GM18907 (cell line): ENCODE measurements at regions not wholly inside any gene's neighbourhood (a gene's known extent, or its start where the extent isn't known, plus 50 kb on each side); places are given as distances from the start of the nearest gene placed in this dataset.
A peak's percentile ranks its signal among the peaks of the same experiment; 100 is the strongest.
"Not testable (repeated sequence)": the region's sequence is repeated elsewhere in the genome, so short reads cannot be mapped to it uniquely, and the experiment has no call there.

ENCODE experiments used
- ATAC-seq: cut with Tn5 transposase; IDR thresholded peaks from one replicate; pipeline ENCODE4 v1.9.1; 2021; ENCODE audit warnings: mild to moderate bottlenecking, moderate library complexity; ENCODE audit not compliant: unreplicated experiment

DNA sequence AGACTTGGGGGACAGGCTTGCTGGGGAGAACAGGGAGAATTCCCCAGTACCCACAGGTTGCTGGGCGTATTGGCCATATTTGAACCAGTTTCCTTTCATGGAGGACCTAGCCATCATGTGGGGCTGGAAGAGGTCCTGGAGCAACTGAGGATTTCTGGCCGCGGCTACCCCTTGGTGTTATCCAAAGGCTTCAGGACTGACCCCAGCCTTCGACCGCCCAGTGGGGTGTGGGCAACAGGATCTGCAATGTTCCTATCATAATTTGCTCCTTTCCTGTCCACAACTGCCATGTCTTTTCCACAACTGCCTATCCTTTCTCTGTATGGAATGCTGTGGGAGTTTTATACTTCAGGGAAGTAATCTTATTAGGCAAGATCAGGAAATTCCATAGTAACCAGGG lies 1053.6 kb upstream of the SLC39A10 start:
- ATAC-seq, result no peak

DNA sequence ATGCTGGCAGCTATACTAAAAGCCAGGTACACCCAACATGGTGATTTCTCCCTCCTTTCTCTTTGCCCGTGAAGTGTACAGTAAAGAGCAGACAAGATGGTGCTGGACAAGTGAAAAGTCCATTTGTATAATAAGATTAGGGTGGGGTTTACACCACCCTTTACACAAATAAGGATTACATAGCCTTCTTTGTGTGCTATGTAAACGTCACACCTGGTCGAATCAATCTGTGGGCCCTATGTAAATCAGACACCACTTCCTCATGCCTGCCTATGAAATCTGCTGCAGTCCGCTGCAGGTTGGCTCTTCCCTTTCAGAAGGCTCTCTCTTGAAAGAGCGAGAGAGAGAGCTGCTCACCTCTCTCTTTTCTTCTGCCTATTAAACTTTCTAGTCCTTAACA lies 1054.3 kb upstream of the SLC39A10 start:
- no peak for ATAC-seq

- no peak for ATAC-seq
These were observed 1065.8 kb upstream of the SLC39A10 start for GRCh38 chr2:194591192-194591591.

DNA sequence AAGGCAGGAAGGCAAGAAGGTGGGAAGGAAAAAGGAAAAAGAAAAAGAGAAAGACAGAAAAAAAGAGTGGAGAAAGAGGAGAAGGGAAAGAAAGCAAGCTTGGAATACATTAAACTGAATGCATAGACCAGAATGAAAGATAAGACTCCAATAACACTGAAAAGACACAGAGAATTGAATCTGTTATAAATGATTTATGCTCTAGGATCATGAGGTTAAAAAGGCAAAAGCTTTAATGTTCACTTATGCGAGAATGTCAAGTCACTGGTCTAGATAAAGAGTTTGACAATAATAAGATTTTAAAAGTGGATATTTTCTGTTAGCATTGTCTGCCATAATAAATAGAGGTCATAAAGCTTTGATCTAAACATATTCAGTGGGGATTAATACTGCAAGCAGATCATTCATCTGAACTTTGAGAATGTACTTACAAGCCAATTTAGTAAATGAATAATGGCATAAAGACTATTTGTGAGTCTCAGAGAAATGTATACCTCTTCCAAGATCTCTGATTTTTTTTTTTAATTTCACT lies 1069.2 kb upstream of the SLC39A10 start:
- ATAC-seq, result no peak

DNA sequence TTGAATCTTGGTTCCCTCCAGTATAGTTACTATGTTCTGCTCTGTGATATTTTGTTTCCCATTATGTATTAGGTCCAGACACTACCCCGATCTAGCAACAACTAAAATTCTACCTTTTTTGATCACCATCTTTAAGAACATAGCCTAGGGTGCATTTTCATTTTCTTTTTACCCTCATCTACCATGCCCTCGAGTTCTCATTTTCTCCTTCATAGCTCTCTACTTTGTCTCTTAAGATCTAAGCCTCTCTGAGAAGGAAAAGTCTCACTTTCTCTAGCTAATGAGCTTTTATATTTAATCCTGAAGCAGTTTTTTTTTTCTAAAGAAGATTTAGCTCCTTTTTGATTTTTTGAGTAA lies 1089.4 kb upstream of the SLC39A10 start:
- ATAC-seq, result peak; percentile 73

- ATAC-seq, result peak; percentile 98
These were observed 1089.9 kb upstream of the SLC39A10 start for GRCh38 chr2:194566907-194567660.

DNA sequence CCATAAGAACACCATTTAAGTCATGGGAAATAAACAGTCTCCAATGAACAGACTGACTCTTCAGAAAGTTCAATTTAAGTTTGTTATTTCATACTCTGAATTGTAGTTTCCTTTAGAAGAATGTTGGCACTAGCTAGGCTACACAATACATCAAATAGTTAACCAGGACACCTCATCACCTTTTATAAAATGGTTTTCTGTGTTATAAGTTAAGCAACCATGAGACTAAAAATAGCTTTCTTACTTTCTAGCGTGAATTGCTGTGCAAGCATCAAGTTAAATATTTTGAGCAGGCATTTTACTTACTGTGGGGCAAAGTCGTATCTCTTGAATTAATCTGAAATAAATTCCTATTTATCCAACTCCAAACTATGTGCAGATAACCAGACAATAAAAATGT lies 1092.6 kb upstream of the SLC39A10 start:
- no peak for ATAC-seq

DNA sequence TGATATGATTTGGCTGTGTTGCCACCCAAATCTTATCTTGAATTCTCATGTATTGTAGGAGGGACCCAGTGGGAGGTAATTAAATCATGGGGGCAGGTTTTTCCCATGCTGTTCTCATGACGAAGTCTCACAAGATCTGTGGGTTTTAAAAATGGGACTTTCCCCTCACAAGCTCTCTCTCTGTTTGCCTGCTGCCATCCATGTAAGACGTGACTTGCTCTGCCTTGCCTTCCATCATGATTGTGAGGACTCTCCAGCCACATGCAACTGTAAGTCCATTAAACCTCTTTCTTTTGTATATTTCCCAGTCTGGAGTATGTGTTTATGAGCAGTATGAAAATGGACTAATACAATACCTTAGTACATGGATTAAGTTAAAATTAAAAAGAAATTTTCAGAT lies 1094.7 kb upstream of the SLC39A10 start:
- ATAC-seq, result no peak

DNA sequence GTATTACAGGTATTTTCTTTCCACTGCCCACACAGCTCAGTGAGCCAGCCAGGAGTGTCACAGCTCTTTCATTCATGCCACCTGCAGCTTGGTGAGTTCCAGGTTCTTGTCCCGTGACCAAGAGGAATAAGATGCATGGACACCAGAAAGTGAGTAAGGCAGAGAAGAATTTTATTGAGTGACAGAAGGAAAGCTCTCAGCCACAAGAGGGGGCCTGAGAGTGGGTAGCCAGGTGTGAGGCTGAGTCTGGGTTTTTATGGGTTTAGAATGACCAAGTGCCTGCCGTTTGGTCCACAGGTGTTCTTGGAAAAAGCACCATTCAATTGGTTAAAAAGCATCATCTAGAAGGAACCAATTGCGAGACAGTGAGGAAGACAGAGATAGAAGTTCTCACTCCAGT lies 1097.1 kb upstream of the SLC39A10 start:
- ATAC-seq, result no peak

GRCh38 chr2:194559523-194559922 lies 1097.5 kb upstream of the SLC39A10 start:
- ATAC-seq, result no peak

DNA sequence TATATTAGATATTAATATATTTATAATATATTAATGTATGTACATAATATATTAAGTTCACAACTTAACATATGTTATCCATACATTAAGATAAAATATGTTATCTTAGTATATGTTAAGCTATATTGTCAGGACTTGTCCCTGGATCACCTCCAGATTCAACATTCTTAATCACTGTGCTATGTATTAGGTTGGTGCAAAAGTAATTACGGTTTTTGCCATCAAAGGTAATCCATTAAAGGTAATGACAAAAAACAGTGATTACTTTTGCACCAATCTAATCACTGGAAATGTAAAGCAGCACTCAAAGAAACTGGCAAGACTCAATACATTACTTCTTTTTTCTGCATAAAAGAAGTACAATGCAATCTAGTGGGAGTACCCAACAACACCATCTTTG lies 1099.0 kb upstream of the SLC39A10 start:
- no peak for ATAC-seq

DNA sequence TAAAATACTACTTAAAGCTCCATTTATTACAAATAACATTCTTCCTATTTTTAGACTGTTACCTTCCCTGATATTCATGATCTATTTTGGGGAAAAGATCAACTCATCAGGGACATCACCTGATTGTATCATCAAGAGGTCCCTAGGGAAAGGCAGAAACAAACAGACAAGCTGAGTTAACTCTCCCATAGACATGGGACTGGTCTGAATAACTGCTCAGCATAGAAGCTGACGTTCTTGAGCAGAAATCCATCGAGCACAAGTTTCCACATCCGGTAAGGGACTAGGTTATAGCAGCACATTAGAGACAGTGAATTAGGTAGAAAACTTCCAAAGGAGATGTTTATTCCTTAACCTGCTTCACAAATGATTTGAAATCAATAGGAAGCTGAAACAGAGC lies 1100.4 kb upstream of the SLC39A10 start:
- ATAC-seq, result no peak

GRCh38 chr2:194553980-194554379 lies 1103.0 kb upstream of the SLC39A10 start:
- no peak for ATAC-seq

DNA sequence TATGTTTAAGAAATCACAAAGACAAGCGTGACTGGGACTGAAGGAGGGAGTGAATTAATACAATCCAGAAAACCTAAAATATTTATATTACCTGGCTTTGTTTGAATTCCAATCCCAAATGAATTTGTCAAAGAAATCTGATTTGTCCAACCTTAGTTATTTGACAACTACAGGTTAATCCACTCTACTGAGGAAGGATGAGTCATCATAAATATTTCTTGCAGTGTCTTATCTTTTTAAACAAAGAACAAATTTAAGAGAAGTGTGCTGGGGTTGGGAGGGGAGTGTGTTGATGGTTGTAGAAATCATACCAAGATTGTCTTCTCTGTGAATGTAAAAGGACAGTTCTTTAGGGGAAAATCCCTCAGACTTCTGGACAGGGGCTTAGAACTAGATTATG lies 1106.3 kb upstream of the SLC39A10 start:
- no peak for ATAC-seq

DNA sequence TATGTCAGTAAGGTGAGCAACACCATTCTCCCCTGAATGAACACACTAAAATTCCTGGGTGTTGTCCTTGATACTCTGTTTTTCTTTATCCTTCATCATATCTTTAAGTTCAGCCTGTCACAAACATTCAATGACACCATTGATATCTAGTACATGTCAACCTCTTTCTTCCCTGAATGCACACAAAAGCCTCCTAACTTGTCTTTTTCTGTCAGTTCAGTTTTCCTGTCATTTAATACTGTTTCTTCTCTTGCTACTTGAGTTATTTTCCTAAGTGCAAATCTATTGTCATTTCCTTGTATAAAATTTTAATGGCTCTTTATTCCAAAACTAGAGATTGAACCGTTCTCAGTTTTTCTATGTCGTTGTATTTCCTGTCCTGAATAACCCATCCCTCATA lies 1107.6 kb upstream of the SLC39A10 start:
- no peak for ATAC-seq

DNA sequence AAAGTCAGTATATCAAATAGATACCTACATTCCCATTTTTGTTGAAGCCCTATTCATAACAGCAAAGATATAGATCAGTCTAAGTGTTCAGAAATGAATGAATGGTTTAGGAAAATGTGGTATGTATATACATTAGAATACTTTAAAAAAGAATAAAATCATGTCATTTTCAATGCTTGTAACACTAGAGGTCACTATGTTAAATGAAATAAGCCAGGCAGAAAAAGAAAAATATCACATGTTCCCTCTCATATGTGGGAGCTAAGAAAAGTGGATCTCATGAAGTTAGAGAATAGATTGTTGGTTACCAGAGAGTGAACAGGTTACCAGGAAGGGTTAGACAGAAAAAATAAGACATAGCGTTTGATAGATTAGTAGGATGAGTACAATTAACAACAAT lies 1111.0 kb upstream of the SLC39A10 start:
- ATAC-seq, result no peak

DNA sequence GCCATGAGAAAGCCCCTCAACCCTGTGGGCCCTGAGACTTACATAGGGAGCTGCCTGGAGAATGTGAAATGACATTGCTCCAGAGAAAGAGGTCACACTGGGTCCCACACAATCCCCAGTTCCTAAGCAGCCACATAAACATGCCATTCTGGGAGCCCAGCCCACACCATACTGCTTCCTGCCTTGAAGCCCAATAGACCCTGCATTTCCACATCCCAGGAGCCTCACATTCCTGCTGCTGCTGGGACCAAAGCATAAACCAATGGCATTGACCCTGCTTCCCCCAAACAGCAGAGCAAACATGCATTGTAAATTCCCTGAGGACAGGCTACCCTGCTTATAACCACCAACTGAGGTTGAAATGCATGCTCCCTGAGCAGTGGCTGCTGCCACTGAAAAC lies 1117.6 kb upstream of the SLC39A10 start:
- no peak for ATAC-seq

GRCh38 chr2:194526121-194526520 lies 1130.9 kb upstream of the SLC39A10 start:
- ATAC-seq, result no peak

DNA sequence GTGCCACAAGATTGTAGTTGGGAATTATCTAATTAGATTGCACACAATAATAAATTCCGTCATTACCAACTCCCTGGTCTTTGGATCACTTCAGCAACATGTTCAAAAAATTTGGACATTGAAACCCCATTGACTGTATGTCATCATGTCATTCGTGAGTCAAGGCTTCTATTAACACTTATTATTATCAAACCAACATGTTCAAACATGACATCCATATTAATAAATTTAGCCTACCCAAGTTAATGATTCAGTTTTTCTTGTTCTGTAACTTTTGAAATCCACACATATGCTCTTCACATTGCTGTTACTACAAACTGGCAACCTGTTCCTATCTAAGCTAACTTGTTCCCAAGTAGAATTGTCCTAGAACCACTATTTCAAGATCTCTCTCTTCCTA lies 1142.7 kb upstream of the SLC39A10 start:
- no peak for ATAC-seq

- not testable (repeated sequence) for ATAC-seq
These were observed 1146.0 kb upstream of the SLC39A10 start for GRCh38 chr2:194511070-194511469.

DNA sequence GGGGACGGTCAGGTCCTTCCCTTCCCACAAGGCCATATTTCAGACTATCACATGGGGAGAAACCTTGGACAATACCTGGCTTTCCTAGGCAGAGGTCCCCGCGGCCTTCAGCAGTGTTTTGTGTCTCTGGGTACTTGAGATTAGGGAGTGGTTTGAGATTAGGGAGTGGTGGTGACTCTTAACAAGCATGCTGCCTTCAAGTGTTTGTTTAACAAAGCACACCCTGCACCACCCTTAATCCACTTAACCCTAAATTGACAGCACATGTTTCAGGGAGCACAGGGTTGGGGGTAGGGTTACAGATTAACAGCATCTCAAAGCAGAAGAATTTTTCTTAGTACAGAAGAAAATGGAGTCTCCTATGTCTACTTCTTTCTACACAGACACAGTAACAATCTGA lies 1152.2 kb upstream of the SLC39A10 start:
- ATAC-seq, result not testable (repeated sequence)

DNA sequence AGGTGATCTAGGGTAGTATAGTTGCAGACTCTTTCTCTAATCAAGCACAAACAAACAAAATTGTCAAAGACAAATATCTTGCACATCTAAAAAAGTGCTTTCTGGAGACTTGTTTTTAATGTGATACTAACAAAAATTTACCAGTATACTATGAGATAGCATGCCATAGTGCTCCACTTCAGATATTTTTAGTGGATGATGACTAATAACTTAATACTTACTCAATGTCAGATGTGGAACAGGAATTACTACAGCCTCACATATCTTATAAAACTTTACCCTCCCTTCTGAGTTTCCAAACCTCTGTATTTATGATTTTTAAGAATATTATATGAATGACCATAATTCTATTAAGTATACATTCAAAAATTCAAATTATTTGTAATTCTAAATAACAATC lies 1162.0 kb upstream of the SLC39A10 start:
- no peak for ATAC-seq

DNA sequence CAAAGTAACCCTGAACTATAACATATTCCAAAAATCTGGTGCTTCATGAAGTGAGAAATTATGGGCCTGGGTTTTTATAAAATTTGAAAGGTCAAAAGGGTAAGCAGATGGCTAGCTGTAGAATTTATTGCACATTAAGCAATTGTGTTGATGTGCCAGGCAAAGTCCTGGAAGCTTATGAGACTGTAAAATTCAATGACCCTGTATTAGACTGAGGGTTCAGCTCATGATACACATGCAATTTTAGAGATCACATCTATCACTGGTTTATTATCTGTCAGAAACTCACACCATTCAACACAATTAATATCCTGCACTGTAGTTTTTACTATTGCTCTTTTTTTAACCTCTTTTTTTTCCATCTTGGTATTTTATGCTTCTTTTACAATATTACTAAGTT lies 1162.6 kb upstream of the SLC39A10 start:
- no peak for ATAC-seq
